ENCODE measurements at regions not wholly inside any gene's neighbourhood (a gene's known extent, or its start where the extent isn't known, plus 50 kb on each side); places are given as distances from the start of the nearest gene placed in this dataset.

DNA sequence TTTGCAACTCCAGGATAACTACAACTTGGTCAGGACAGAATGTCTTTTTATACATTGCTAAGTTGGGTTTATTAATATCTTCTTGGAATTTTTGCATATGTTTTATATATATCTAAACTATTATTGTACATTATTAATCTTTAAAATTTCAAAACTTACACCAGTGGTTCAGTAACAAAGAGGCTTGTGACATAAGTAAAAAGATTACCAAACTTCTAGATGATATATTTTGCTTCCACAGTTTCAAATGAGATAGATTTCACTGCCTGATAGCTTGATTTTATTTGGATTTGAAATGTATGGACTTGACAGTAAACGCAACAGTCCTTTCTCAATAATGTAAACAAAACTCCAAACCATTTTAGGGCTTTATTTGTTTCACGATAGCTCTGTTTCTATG is 701.2 kb upstream of the IGFBP3 start:
- intact Hi-C loops (cut with DNase I), result no loop called here
- Histone ChIP-seq H3K27ac (no peak overlapping the region), H3K4me1 (no peaks in the 10 kb centered on the region), H3K4me3 (replicated peaks in 1 of 3) (no peak overlapping the region), H3K27me3 (no peaks in the 10 kb centered on the region), H3K36me3 (no peaks in the 10 kb centered on the region), H3K9me3 (no peaks in the 10 kb centered on the region)
- WGBS, 2 donors, result 89 to 97% methylated on average over 2 of the region's 2 CpGs
- no peak for DNase-seq
- TF ChIP-seq POLR2A (IDR thresholded peaks at IDR 0.05), result no peak
- TF ChIP-seq CTCF (IDR thresholded peaks at IDR 0.05), result no peak

DNA sequence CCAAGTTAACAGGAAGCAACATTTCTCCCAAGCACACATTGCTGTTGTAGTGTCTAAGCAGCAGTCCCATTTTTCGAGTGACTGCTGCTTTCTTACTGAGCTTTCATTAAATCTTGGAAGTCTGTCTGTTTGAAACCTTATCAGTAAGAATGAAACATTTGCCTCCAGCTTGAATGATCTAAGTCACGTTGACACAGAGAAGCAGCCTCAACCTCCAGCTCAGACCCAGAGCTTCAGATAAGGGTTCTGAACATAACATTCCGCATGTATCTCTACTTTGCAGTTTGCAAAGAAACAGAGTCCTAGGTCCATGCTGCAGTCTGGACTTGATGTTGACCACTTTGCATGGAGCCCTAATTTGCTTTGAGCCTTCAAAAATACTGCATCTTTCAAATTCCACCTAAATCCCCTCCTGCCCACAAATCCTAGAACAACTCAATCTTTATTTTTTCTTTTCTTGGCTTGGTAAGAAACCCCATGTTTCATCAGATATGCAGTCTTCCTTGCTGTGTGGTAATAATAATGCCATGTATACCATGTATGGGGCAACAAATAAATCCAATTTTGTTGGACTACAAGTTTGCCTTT is 698.7 kb upstream of the IGFBP3 start:
- H3K4me1 ChIP-seq, result no peaks in the 10 kb centered on the region
- no peak for TF ChIP-seq CTCF (IDR thresholded peaks at IDR 0.05)
- TF ChIP-seq POLR2A (IDR thresholded peaks at IDR 0.05), result no peak
- H3K4me3 ChIP-seq (replicated peaks in 1 of 3), result no peak overlapping the region
- WGBS, 2 donors, result 73 to 93% methylated on average over 3 of the region's 3 CpGs
- no peak for DNase-seq
- H3K36me3 ChIP-seq, result no peaks in the 10 kb centered on the region
- H3K9me3 ChIP-seq, result no peaks in the 10 kb centered on the region
- intact Hi-C loops (cut with DNase I), result no loop called here
- no peaks in the 10 kb centered on the region for H3K27me3 ChIP-seq
- no peak overlapping the region for H3K27ac ChIP-seq

DNA sequence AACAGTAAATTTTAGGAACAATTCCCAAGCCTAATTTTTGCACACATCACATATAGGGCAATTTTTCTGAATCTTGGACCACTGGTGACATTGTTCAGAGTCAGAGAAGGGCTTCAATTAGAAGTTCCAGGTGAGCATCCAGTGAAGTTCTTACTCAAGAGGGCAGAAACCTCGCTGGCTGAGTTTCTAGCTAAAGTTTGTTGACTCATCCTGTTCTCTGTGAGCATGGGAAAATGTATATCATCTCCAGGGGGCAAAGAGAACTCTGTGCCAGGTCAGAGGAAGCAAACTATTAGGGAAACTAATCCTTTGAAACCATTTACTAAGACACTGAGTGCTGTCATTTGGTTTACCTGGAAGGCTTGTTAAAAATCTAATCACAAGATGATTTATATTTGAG is 695.6 kb upstream of the IGFBP3 start:
- DNase-seq, result no peak
- Histone ChIP-seq H3K36me3 (no peaks in the 10 kb centered on the region), H3K4me1 (no peaks in the 10 kb centered on the region), H3K4me3 (replicated peaks in 1 of 3) (no peak overlapping the region), H3K9me3 (no peaks in the 10 kb centered on the region), H3K27ac (no peak overlapping the region), H3K27me3 (no peaks in the 10 kb centered on the region)
- TF ChIP-seq POLR2A (IDR thresholded peaks at IDR 0.05), result no peak
- TF ChIP-seq CTCF (IDR thresholded peaks at IDR 0.05), result no peak
- WGBS, 2 donors, result 45 to 70% methylated on average over 1 of the region's 1 CpG
- intact Hi-C loops (cut with DNase I), result no loop called here

DNA sequence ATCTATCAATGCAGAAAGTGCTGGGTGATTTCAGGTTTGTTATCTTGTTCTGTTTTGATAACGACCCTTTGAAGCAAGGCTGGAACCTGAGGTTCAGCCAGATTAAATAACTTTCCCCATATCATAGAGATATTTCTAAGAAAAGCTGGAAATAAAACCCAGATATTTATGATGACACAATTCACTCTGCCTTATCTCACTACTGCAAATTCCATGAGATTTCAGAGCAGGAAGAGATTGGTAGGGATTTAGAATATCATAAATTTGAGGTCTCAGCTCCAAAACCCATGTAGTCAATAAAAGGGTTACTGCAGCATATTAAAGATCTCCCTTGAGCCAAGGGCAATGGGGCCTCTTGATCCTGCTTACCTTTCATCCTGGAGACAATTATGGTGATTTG is 692.5 kb upstream of the IGFBP3 start:
- Histone ChIP-seq H3K36me3 (no peaks in the 10 kb centered on the region), H3K27me3 (no peaks in the 10 kb centered on the region), H3K4me1 (peaks cover 14% of the 10 kb centered on the region in 2 donors), H3K27ac (no peak overlapping the region), H3K4me3 (replicated peaks in 1 of 3) (no peak overlapping the region), H3K9me3 (no peaks in the 10 kb centered on the region)
- TF ChIP-seq CTCF (IDR thresholded peaks at IDR 0.05) (no peak), POLR2A (IDR thresholded peaks at IDR 0.05) (no peak)
- intact Hi-C loops (cut with DNase I), result no loop called here
- no peak for DNase-seq
- WGBS, 2 donors, result 55 to 67% methylated on average over 1 of the region's 1 CpG

DNA sequence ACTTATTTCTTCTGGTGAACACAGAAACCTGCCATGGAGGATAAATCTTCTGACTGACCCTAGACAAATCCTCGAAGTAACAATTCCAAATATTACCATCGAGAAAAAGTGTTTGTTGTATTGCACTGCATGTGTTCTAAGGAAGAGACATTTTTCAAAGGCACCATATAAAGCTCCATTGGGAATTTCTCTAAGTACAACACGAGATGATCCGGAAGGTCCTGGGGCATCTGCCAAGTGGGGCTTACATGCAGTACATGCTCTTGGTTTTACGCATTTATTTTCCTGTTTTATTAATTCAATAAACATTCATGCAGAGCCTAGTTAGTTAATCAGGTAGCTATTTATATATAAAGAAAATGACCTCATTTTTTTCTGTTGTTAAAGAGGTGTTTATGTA is 692.0 kb upstream of the IGFBP3 start:
- intact Hi-C loops (cut with DNase I), result no loop called here
- H3K9me3 ChIP-seq, result no peaks in the 10 kb centered on the region
- no peak overlapping the region for H3K4me3 ChIP-seq (replicated peaks in 1 of 3)
- WGBS, 2 donors, result 80 to 82% methylated on average over 5 of the region's 5 CpGs
- peaks cover 14% of the 10 kb centered on the region in 2 donors for H3K4me1 ChIP-seq
- H3K27me3 ChIP-seq, result no peaks in the 10 kb centered on the region
- DNase-seq, result no peak
- H3K27ac ChIP-seq, result no peak overlapping the region
- TF ChIP-seq CTCF (IDR thresholded peaks at IDR 0.05) (no peak), POLR2A (IDR thresholded peaks at IDR 0.05) (no peak)
- H3K36me3 ChIP-seq, result no peaks in the 10 kb centered on the region

Data from thyroid gland (tissue), 4 donors.